Peyer's patch (tissue), 4 donors: ENCODE measurements at regions not wholly inside any gene's neighbourhood (a gene's known extent, or its start where the extent isn't known, plus 50 kb on each side); places are given as distances from the start of the nearest gene placed in this dataset.

Source experiments
- POLR2A ChIP-seq, 2 donors: fragments of 450-650 bp; IDR thresholded peaks; one replicate each; pipeline ENCODE4 v1.5.1; 2017; ENCODE audit warnings: antibody characterized with exemption in 2 of 2, mild to moderate bottlenecking in 2 of 2, moderate library complexity in 2 of 2
- TF ChIP-seq, protein P1 (sequence below), 6 experiments: fragments of 450-650 bp in 4 of 6; fragments of 200-600 bp in 2 of 6; sonication (generic) in 1 of 6; IDR thresholded peaks; one replicate each; pipeline ENCODE4 v1.5.1; 2017 to 2019; ENCODE audit warnings: antibody characterized with exemption in 6 of 6, mild to moderate bottlenecking in 3 of 6, moderate library complexity in 1 of 6

DNA sequence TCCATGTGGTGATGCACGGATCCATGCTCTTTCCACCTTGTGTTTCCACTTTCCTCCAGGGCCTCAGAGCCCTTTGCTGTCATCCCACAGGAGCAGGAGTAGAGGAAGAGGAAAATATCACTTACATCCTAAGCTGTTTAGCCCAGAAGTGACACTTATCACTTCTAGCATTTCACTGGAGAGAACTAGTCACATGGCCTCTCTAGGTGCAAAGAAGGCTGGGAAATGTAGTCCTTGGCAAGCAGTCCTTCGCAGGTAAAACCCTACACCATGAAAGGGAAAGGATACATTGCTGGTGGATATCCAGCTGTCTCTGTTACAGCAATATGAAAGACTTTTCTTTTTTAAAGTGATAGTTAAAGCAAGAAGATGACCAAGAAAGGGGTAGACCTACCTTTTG is 185.9 kb downstream of the RGS9 start:
- TF ChIP-seq, protein P1, sequence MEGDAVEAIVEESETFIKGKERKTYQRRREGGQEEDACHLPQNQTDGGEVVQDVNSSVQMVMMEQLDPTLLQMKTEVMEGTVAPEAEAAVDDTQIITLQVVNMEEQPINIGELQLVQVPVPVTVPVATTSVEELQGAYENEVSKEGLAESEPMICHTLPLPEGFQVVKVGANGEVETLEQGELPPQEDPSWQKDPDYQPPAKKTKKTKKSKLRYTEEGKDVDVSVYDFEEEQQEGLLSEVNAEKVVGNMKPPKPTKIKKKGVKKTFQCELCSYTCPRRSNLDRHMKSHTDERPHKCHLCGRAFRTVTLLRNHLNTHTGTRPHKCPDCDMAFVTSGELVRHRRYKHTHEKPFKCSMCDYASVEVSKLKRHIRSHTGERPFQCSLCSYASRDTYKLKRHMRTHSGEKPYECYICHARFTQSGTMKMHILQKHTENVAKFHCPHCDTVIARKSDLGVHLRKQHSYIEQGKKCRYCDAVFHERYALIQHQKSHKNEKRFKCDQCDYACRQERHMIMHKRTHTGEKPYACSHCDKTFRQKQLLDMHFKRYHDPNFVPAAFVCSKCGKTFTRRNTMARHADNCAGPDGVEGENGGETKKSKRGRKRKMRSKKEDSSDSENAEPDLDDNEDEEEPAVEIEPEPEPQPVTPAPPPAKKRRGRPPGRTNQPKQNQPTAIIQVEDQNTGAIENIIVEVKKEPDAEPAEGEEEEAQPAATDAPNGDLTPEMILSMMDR (IDR thresholded peaks at IDR 0.05): no peak
- TF ChIP-seq POLR2A (IDR thresholded peaks at IDR 0.05): no peak
